CD4-positive, alpha-beta T cell treated with Interleukin-21 for 1 hour (primary cell): ENCODE measurements at regions not wholly inside any gene's neighbourhood (a gene's known extent, or its start where the extent isn't known, plus 50 kb on each side); places are given as distances from the start of the nearest gene placed in this dataset.
"Not testable (repeated sequence)": the region's sequence is repeated elsewhere in the genome, so short reads cannot be mapped to it uniquely, and the experiment has no call there.

ENCODE experiments used
- DNase-seq: peaks from one replicate; pipeline ENCODE4 v3.0.0-alpha.2; 2020

GRCh38 chr10:83371696-83372490 is 767.4 kb upstream of the GHITM start:
- DNase-seq: no peak

GRCh38 chr10:83372646-83373045 is 766.7 kb upstream of the GHITM start:
- DNase-seq: no peak

- DNase-seq: no peak
Measured at GRCh38 chr10:83373671-83374070, 765.6 kb upstream of the GHITM start.

- no peak for DNase-seq
Measured at GRCh38 chr10:83374741-83375140, 764.6 kb upstream of the GHITM start.

GRCh38 chr10:83375274-83375673 is 764.0 kb upstream of the GHITM start:
- DNase-seq: no peak

GRCh38 chr10:83397806-83398205 is 741.5 kb upstream of the GHITM start:
- no peak for DNase-seq

- no peak for DNase-seq
Measured at GRCh38 chr10:83410570-83410969, 728.7 kb upstream of the GHITM start.

- DNase-seq: no peak
Measured at GRCh38 chr10:83425306-83425705, 714.0 kb upstream of the GHITM start.

GRCh38 chr10:83427101-83427500 is 712.2 kb upstream of the GHITM start:
- DNase-seq: no peak

- no peak for DNase-seq
Measured at GRCh38 chr10:83432261-83433045, 706.9 kb upstream of the GHITM start.

GRCh38 chr10:83433705-83434104 is 705.6 kb upstream of the GHITM start:
- no peak for DNase-seq

- no peak for DNase-seq
Measured at GRCh38 chr10:83448013-83448412, 691.3 kb upstream of the GHITM start.

GRCh38 chr10:83458611-83459010 is 680.7 kb upstream of the GHITM start:
- DNase-seq: no peak

GRCh38 chr10:83459124-83459523 is 680.2 kb upstream of the GHITM start:
- no peak for DNase-seq

- DNase-seq: no peak
Measured at GRCh38 chr10:83469728-83470331, 669.5 kb upstream of the GHITM start.

- no peak for DNase-seq
Measured at GRCh38 chr10:83476211-83476610, 663.1 kb upstream of the GHITM start.

GRCh38 chr10:83489161-83489560 is 650.1 kb upstream of the GHITM start:
- no peak for DNase-seq

GRCh38 chr10:83492004-83492403 is 647.3 kb upstream of the GHITM start:
- DNase-seq: no peak

- no peak for DNase-seq
Measured at GRCh38 chr10:83512681-83513080, 626.6 kb upstream of the GHITM start.

GRCh38 chr10:83515001-83515400 is 624.3 kb upstream of the GHITM start:
- DNase-seq: no peak

- DNase-seq: no peak
Measured at GRCh38 chr10:83516788-83517187, 622.5 kb upstream of the GHITM start.

- no peak for DNase-seq
Measured at GRCh38 chr10:83517456-83517855, 621.9 kb upstream of the GHITM start.

- no peak for DNase-seq
Measured at GRCh38 chr10:83518779-83519178, 620.5 kb upstream of the GHITM start.

GRCh38 chr10:83520386-83520785 is 618.9 kb upstream of the GHITM start:
- not testable (repeated sequence) for DNase-seq
